ENCODE measurements at regions not wholly inside any gene's neighbourhood (a gene's known extent, or its start where the extent isn't known, plus 50 kb on each side); places are given as distances from the start of the nearest gene placed in this dataset.

DNA sequence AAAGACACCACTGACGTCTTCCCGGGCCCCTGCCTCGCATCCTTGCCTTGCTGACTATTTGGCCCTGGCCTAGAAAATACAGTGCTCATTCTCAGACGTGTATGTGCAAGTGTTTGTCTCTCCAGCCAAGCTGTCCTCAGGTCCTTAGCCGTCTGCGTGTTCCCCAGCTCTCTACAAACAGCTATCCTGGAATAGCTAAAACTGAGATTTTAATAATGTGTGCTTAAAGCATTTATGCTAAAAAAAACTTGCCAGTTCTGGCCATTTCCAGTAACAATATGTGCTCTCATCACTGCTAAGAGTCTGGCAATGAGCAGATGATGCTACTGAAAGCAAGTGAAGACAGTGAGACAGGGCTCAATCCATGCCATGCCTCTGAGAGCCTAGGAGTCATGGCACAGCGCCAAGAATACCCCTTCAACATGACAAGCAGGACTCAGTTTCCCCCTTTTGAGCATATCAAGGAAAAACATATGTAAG, 55.7 kb downstream of the IRF2BP2 start:
- DNase-seq (ENCODE audit: low read depth in 2 of 2, low spot score in 1 of 2): no peak

DNA sequence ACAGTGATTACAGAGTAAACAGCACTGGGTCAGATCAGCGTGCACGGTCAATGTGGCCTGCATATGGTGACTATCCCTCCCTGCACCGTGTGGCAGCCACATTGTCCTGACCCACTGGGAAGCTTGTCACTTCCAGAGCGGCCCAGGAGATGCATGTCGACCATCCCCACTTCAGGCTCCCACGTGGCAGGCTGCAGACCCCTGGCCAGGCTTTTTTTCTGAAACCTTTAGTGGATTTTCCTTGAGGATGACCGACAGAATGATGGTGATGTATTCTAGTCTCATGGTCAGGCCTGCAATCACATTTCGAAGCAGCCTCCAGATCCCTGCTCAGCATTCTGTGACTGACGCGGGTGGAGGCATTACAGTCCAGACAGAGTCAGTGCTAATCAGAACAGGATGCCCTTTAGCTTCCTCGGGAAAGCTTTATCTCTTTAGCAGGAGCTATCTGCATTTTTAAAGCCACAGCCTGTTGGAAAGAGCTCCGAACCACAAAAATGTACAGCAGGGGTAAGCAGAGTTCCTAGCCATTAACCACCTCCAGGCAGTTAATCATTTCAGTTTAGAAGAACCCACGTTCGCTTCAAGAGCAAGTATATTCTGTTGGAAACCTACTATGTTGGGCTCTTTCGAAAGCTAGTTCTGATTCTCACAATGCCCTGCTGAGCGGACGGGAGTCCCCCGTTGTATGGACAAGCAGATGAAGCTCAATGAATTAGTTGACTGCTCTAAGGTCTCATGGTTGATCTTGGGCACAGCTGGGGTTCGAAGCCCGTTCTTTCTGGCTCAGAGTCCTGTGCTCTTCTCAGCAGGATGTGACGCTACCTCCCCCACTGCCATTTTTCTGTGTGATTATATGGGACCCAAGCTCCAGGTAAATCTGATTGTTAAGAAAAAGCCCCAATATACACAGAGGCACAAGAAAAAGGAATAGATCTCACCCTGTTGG, 56.5 kb downstream of the IRF2BP2 start:
- DNase-seq (ENCODE audit: low read depth in 2 of 2, low spot score in 1 of 2): no peak

- no peak for DNase-seq (ENCODE audit: low read depth in 2 of 2, low spot score in 1 of 2)
These were observed 59.0 kb downstream of the IRF2BP2 start for GRCh38 chr1:234551032-234551378.

DNA sequence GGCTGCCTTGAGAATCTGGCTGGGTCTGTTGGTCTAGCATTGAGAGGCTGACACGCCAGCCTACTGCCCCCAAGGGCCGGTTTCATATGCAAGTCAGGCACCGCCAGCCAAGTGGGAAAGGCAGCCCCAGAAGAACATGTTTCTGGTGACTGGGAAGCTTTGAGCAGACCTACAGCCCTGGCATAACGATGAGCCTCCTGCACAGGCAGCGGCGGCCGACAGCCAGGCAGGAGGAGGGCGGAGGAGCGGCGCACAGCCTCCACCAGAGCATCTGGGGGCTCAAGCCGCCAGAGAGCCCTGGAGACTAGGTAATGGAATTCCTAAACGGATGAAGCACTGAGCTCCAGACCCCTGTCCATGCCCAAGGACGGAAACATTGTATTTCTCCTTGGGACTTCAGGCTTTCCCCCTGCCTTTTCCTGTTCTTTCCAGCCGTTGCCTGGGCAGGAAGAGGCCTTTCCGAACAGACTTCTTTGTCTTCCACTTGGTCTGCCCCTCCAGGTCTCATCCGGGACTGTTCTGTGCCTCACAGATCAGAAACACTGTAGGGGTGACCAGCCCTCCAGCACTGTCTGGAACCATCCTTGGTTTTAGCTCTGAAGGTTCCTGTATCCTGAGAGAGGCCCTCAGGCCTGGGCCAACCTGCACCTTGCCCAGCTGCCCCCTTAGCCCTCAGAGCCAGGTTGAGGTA, 59.5 kb downstream of the IRF2BP2 start:
- no peak for DNase-seq (ENCODE audit: low read depth in 2 of 2, low spot score in 1 of 2)

GRCh38 chr1:234549447-234550021, 60.4 kb downstream of the IRF2BP2 start:
- no peak for DNase-seq (ENCODE audit: low read depth in 2 of 2, low spot score in 1 of 2)

DNA sequence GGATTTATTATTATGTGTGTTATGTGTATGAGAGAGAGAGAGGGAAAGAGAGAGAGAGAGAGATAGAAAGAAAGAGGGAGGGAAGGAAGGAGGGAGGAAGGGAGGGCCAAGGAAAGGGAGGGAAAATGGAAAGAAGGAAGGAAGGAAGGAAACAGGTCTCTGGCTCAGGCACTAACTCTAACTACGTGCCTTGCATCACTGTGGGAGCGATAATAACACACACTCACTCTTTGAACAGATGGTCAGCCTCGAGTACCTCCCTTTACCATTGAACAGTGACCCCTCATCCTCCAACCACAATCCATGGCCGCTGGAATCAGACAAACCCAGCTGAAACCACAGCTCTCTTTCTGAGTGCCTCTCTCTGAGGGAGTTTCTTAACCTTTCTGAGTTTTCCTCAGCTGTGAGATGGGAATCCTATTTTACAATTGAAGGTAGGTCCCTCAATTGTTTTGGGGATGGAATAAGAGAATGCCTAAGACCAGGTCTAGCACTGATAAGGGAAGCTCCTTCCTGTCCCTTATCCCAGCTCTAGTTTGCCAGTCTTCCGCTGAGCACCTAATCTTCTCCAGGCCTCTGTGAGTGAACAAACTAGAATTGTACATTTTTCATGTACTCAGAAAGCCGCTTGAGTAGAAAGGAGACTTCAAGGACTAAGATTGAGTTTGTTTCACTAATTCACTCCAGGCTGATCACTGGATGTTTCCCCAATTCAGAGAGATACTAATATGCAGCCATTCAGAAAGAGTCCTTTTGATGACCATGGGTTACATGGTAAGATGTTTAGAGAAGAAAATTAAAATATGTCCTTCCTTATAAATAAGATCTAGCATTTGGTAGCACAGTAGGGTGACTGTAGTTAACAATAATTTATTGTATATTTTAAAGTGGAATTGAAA, 62.8 kb downstream of the IRF2BP2 start:
- no peak for DNase-seq (ENCODE audit: low read depth in 2 of 2, low spot score in 1 of 2)

- no peak for DNase-seq (ENCODE audit: low read depth in 2 of 2, low spot score in 1 of 2)
These were observed 63.6 kb downstream of the IRF2BP2 start for GRCh38 chr1:234546387-234546704.

GRCh38 chr1:234545517-234546386, 64.2 kb downstream of the IRF2BP2 start:
- DNase-seq (ENCODE audit: low read depth in 2 of 2, low spot score in 1 of 2): no peak

DNA sequence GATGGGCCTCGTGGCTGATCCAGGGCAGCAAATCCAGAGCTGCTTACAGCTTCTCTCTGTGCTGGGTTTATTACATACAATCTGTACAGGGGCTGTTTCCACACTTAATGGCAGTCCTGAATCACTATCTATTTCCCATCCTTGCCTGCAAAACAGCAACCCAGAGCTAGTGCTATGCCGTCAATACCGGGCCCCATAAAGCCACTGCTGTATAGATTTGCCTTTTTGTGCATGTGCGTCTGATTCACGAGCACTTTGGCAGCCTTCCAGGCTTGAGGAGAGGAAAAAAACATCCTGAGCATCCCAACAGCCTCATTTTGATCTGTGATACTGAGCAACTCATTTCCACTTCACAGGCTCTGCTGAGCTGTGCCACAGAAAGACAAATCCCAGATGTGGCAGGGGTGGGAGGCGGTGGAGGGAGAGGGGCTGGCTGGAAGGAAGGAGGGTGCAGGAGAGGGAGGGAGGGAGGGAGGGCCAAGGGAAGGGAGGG, 65.2 kb upstream of the TARBP1 start:
- peak in 1 of 2 donors; percentile 12 for DNase-seq (ENCODE audit: low read depth in 2 of 2, low spot score in 1 of 2)

GRCh38 chr1:234543442-234544086, 64.6 kb upstream of the TARBP1 start:
- no peak for DNase-seq (ENCODE audit: low read depth in 2 of 2, low spot score in 1 of 2)

DNA sequence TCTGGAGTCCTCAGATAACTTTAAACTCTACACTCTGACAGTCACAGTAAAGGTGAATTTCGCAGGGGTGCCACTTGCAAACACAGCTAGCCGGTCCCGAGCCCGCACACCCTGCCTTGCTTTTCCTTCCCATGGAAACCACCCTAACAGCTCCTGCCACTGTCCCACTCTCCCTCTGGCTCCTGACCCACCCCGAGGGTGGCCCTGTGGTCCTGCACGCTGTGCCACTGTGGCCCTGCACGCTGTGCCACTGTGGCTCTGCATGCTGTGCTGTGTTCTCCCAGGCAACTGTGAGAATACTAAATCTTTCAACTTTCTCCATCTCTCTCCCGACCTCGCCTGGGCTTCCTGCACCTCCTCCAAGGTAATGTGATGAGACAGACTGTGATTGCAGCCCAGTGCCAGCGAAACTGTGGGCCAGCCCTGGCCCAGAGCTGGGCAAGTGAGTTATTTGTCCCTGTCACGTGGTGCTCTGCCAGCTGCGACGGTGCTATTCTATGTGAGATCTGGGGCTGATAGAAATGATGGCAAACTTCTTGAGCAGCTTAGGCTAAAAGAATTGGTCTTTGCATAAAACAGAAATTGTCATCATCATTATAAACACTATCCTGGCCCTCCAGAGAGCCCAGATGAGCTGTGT, 63.4 kb upstream of the TARBP1 start:
- DNase-seq (ENCODE audit: low read depth in 2 of 2, low spot score in 1 of 2): no peak

DNA sequence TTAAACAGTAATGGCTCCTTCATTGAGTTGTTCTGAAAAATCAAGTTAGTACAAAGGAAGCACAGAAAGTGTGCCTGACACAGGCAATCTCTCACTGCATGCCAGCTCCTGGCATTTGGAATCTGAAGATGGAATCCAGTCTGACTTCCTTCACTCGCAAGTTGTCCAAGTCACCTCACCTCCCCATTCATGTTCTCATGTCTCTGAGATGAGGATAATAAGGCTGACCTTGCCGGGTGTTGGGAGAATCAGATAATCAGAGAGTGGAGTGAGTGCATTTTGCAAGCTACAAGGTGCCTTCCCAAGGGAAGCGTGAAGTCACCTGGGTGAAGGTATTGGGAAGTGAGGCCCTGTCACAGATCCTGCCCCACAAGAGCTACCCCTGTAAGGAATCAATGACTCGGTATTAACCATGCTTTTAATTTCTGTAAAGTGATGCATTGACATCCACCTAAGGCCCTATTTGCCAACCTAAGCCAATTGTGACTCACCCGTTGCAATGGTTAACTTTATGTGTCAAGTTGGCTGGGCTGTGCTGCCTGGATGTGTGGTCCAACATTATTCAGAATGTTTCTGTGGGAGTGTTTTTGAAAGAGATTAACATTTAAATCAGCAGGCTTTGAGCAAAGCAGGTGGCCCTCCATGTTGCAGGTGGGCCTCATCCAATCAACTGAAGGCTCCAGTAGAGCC, 62.5 kb upstream of the TARBP1 start:
- DNase-seq (ENCODE audit: low read depth in 2 of 2, low spot score in 1 of 2): no peak

- DNase-seq (ENCODE audit: low read depth in 2 of 2, low spot score in 1 of 2): no peak
These were observed 61.4 kb upstream of the TARBP1 start for GRCh38 chr1:234540404-234540762.

DNA sequence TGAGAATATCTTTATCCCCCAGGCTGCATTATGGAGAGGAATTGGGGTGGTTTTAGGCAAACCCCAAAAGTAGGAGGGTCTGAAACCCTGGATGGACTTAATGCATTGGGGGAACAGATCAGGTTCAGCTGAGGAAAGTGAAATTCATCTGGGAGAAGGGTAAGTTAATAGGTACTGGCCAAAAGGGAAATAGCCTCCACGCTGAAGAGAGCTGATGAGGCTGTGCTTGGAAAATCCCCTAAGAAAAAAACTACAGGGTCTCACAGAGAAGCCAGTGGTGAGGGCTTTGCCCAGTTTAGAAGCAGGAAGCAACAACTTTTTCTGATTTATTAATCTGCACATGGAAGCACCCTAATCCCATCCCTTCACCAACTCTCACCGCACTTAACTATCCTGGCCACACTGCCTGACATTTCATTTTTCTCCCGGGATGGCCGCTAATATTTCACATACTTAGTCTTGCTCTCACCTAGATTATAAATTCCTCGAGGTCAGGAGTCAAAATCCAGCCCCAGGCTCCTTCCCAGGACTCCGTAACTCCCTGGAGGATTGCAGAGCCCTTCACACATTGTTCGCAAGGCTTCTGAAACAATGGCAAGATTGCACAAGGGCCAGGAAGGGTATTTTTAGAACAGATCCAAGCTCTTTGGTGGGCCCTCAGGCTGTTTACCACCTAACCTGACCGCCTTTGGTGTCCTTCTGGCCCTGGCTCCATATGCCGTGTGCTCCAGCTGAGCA, 60.9 kb upstream of the TARBP1 start:
- no peak for DNase-seq (ENCODE audit: low read depth in 2 of 2, low spot score in 1 of 2)

DNA sequence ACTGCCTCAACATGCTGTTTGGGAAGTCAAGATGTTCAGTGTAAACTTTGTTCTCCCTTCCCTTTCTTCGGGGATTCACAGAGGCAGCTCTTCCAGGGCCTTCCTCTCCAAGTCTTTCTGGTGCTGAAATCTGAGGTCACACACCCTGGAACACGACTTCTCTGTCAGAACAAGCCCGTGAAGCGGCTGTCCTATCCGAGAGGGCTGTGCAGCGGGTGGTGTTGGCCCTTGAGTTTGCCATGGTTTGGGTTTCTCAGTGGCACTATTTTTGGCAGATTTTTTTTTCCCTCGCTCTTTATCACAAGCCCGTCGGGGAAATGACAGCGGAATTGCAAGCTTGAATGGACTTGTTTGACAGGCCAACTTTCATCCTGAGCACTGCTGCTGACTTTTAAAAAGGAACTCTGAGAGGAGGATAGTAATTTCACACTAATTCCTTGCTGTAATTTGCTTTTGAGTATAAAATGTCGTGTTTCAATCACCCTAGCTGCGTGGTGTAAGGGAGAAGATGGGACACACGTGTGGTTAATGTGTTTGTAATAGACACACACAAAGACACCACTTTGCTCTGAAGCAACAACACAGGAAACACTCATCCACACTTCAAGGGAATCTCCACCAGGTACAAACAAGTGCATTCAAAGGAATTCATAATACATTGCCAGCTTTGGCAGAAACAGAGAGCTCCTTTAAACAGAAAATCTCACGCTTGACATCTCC, 60.1 kb upstream of the TARBP1 start:
- DNase-seq (ENCODE audit: low read depth in 2 of 2, low spot score in 1 of 2): no peak

DNA sequence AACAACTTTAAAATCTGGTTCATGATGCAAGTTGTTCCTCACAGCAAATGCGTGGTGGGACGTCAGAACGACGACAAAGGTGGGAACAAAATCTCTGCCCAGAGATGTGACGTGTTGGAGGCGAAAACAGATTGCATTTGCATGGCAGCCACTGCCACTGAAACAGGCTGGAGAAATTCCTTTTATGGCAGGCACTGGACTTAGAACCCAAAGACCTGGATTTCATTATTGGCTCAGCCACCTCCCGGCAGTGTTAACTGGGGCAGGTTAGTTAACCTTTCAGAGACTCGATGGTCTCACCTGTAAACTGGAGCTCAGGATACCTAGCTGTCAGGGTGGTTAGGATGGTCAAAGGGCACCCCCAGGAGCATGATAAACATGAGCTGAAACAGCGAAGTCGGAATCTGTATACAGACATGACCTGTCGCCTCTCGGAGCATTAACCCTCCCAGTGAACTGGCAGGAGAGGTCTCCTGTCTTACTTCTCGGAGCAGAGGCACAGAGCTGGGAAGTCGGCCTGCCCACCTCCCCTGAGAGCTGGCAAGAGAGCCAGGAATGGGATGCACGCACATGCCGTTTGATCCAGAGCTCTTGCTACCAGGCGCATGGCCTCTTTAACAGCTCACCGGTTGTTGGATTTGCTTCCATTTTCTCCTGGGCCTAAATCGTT, 59.2 kb upstream of the TARBP1 start:
- no peak for DNase-seq (ENCODE audit: low read depth in 2 of 2, low spot score in 1 of 2)

GRCh38 chr1:234537236-234537635, 58.3 kb upstream of the TARBP1 start:
- DNase-seq (ENCODE audit: low read depth in 2 of 2, low spot score in 1 of 2): no peak

All from stimulated activated CD8-positive, alpha-beta memory T cell treated with anti-CD3 and anti-CD28 coated beads, Interleukin-4, amount 100 ng/mL, for 1 hour (primary cell).